ENCODE measurements at regions not wholly inside any gene's neighbourhood (a gene's known extent, or its start where the extent isn't known, plus 50 kb on each side); places are given as distances from the start of the nearest gene placed in this dataset.

- H3K4me2 ChIP-seq (ENCODE audit: extremely low read depth, insufficient read depth, low read length) = no peak overlapping the region
- no peak overlapping the region for H2AFZ ChIP-seq (ENCODE audit: low read length)
- H3K79me2 ChIP-seq (ENCODE audit: control insufficient read depth, insufficient read depth, low read length) = no peaks in the 10 kb centered on the region
- H4K20me1 ChIP-seq (ENCODE audit: control insufficient read depth, extremely low read depth, insufficient read depth, low read length) = no peaks in the 10 kb centered on the region
- H3K27ac ChIP-seq (ENCODE audit: insufficient read depth, low read length) = no peak overlapping the region
- no peak overlapping the region for H3K4me3 ChIP-seq (replicated peaks in 1 of 4; ENCODE audit: control extremely low read depth in 1 of 4, insufficient read depth in 1 of 4, low read depth in 3 of 4, low read length in 4 of 4)
- no peaks in the 10 kb centered on the region for H3K36me3 ChIP-seq (ENCODE audit: control insufficient read depth, insufficient read depth, low read length)
- no peaks in the 10 kb centered on the region for H3K4me1 ChIP-seq (ENCODE audit: control insufficient read depth, extremely low read depth, insufficient read depth, low read length)
- TF ChIP-seq EZH2 (IDR thresholded peaks at IDR 0.05; ENCODE audit: low read length, missing control alignments) = no peak
- TF ChIP-seq CTCF (conservative IDR thresholded peaks at IDR 0.05 in 1 of 2, IDR thresholded peaks at IDR 0.05 in 1 of 2; ENCODE audit: low read depth in 1 of 2, low read length in 2 of 2) = no peak
- no peak for DNase-seq (ENCODE audit: low read depth in 2 of 2)
- H3K9me3 ChIP-seq (ENCODE audit: control insufficient read depth, insufficient read depth, low read depth, low read length) = no peaks in the 10 kb centered on the region
- no peak overlapping the region for H3K9ac ChIP-seq (ENCODE audit: insufficient read depth, low read length)
- no peaks in the 10 kb centered on the region for H3K27me3 ChIP-seq (ENCODE audit: control insufficient read depth, insufficient read depth, low read length)
These were observed 307.4 kb upstream of the SORCS1 start for GRCh38 chr10:107471911-107472310.

GRCh38 chr10:107453561-107453960, 289.1 kb upstream of the SORCS1 start:
- Histone ChIP-seq H3K27me3 (ENCODE audit: control insufficient read depth, insufficient read depth, low read length) (no peaks in the 10 kb centered on the region), H3K4me1 (ENCODE audit: control insufficient read depth, extremely low read depth, insufficient read depth, low read length) (no peaks in the 10 kb centered on the region), H3K9ac (ENCODE audit: insufficient read depth, low read length) (no peak overlapping the region), H3K4me2 (ENCODE audit: extremely low read depth, insufficient read depth, low read length) (no peak overlapping the region), H3K4me3 (replicated peaks in 1 of 4; ENCODE audit: control extremely low read depth in 1 of 4, insufficient read depth in 1 of 4, low read depth in 3 of 4, low read length in 4 of 4) (no peak overlapping the region), H3K27ac (ENCODE audit: insufficient read depth, low read length) (no peak overlapping the region), H3K36me3 (ENCODE audit: control insufficient read depth, insufficient read depth, low read length) (no peaks in the 10 kb centered on the region), H3K79me2 (ENCODE audit: control insufficient read depth, insufficient read depth, low read length) (no peaks in the 10 kb centered on the region), H3K9me3 (ENCODE audit: control insufficient read depth, insufficient read depth, low read depth, low read length) (no peaks in the 10 kb centered on the region), H4K20me1 (ENCODE audit: control insufficient read depth, extremely low read depth, insufficient read depth, low read length) (no peaks in the 10 kb centered on the region), H2AFZ (ENCODE audit: low read length) (no peak overlapping the region)
- TF ChIP-seq CTCF (conservative IDR thresholded peaks at IDR 0.05 in 1 of 2, IDR thresholded peaks at IDR 0.05 in 1 of 2; ENCODE audit: low read depth in 1 of 2, low read length in 2 of 2) = no peak
- no peak for TF ChIP-seq EZH2 (IDR thresholded peaks at IDR 0.05; ENCODE audit: low read length, missing control alignments)
- no peak for DNase-seq (ENCODE audit: low read depth in 2 of 2)

DNA sequence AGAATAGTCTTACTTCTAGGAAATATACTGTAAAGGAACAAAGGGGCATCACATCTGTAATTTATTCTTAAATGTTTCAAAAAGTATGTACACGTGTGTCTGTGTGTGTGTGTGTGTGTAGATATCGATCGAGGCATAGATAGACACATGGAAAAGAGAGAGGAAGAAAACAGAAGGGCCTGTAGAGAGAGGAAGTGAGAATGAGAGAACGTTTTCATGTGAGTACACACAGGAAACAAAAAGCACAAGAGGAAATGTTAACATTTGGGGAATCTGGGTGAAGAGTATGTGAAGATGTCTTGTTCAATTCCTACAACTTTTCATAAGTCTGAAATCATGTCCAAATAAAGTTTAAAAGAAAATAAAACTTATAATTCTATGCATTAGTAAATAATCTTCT, 286.5 kb upstream of the SORCS1 start:
- no peak overlapping the region for H2AFZ ChIP-seq (ENCODE audit: low read length)
- no peak for DNase-seq (ENCODE audit: low read depth in 2 of 2)
- no peak overlapping the region for H3K9ac ChIP-seq (ENCODE audit: insufficient read depth, low read length)
- H3K4me1 ChIP-seq (ENCODE audit: control insufficient read depth, extremely low read depth, insufficient read depth, low read length) = no peaks in the 10 kb centered on the region
- H3K36me3 ChIP-seq (ENCODE audit: control insufficient read depth, insufficient read depth, low read length) = no peaks in the 10 kb centered on the region
- H3K27me3 ChIP-seq (ENCODE audit: control insufficient read depth, insufficient read depth, low read length) = no peaks in the 10 kb centered on the region
- no peaks in the 10 kb centered on the region for H4K20me1 ChIP-seq (ENCODE audit: control insufficient read depth, extremely low read depth, insufficient read depth, low read length)
- no peak overlapping the region for H3K27ac ChIP-seq (ENCODE audit: insufficient read depth, low read length)
- H3K79me2 ChIP-seq (ENCODE audit: control insufficient read depth, insufficient read depth, low read length) = no peaks in the 10 kb centered on the region
- no peaks in the 10 kb centered on the region for H3K9me3 ChIP-seq (ENCODE audit: control insufficient read depth, insufficient read depth, low read depth, low read length)
- TF ChIP-seq EZH2 (IDR thresholded peaks at IDR 0.05; ENCODE audit: low read length, missing control alignments) = no peak
- no peak for TF ChIP-seq CTCF (conservative IDR thresholded peaks at IDR 0.05 in 1 of 2, IDR thresholded peaks at IDR 0.05 in 1 of 2; ENCODE audit: low read depth in 1 of 2, low read length in 2 of 2)
- no peak overlapping the region for H3K4me3 ChIP-seq (replicated peaks in 1 of 4; ENCODE audit: control extremely low read depth in 1 of 4, insufficient read depth in 1 of 4, low read depth in 3 of 4, low read length in 4 of 4)
- no peak overlapping the region for H3K4me2 ChIP-seq (ENCODE audit: extremely low read depth, insufficient read depth, low read length)

All from fibroblast of lung (primary cell).